CD4-positive, alpha-beta T cell (primary cell): ENCODE measurements at regions not wholly inside any gene's neighbourhood (a gene's known extent, or its start where the extent isn't known, plus 50 kb on each side); places are given as distances from the start of the nearest gene placed in this dataset.

Experiments
- ATAC-seq: fragments of 200-7000 bp; cut with Tn5 transposase; one replicate; pipeline ENCODE4 v1.10.0; 2022; ENCODE audit warnings: mild to moderate bottlenecking; ENCODE audit not compliant: poor library complexity
- CTCF ChIA-PET: fragments of 350-600 bp; sonication (Branson Sonifier 250); formaldehyde crosslinking; loops from one replicate; lab custom pipeline; 2021; ENCODE audit warnings: antibody characterized with exemption, inconsistent platforms; lab: Charles Lee
- POLR2A ChIA-PET: fragments of 350-600 bp; sonication (Branson Sonifier 250); formaldehyde crosslinking; loops from one replicate; lab custom pipeline; 2021; ENCODE audit warnings: antibody characterized with exemption, inconsistent platforms; lab: Charles Lee
- DNase-seq, 14 experiments: peaks; one replicate each; pipeline ENCODE4 v3.0.0-alpha.2; 2013 to 2020; ENCODE audit warnings: mixed read lengths in 2 of 14
- H3K27ac ChIP-seq, 2 donors: one replicate each; pipeline versions ENCODE4 v1.5.1 to v1.7.0; 2013; ENCODE audit warnings: low read length in 2 of 2, low read depth in 1 of 2, mild to moderate bottlenecking in 1 of 2
- H3K27me3 ChIP-seq, 2 experiments: 1 replicate in 1 of 2; 2 replicates in 1 of 2; pipeline versions ENCODE4 v1.6.1 to v1.7.0; 2013; ENCODE audit warnings: low read length in 2 of 2, control low read depth in 1 of 2, mild to moderate bottlenecking in 1 of 2, moderate library complexity in 1 of 2; ENCODE audit not compliant: insufficient read depth in 2 of 2, control insufficient read depth in 1 of 2
- H3K36me3 ChIP-seq: one replicate; pipeline ENCODE4 v1.6.1; 2013; ENCODE audit warnings: low read length, control low read depth; ENCODE audit not compliant: insufficient read depth
- H3K4me1 ChIP-seq: one replicate; pipeline ENCODE4 v1.6.1; 2013; ENCODE audit warnings: low read length, control low read depth; ENCODE audit not compliant: insufficient read depth
- H3K4me3 ChIP-seq: one replicate; pipeline ENCODE4 v1.5.1; 2013; ENCODE audit warnings: mild to moderate bottlenecking, low read length, moderate library complexity
- H3K9me3 ChIP-seq, 2 experiments: 1 replicate in 1 of 2; 2 replicates in 1 of 2; pipeline versions ENCODE4 v1.6.1 to v1.7.0; 2013; ENCODE audit warnings: low read length in 2 of 2, mild to moderate bottlenecking in 2 of 2, control low read depth in 1 of 2, moderate library complexity in 1 of 2; ENCODE audit not compliant: control insufficient read depth in 1 of 2, insufficient read depth in 1 of 2
- H3K27ac Mint-ChIP-seq: one replicate; pipeline ENCODE4 v1.8.0; 2020; ENCODE audit warnings: mixed read lengths
- H3K27me3 Mint-ChIP-seq: one replicate; pipeline ENCODE4 v1.8.0; 2021; ENCODE audit warnings: mixed read lengths
- H3K36me3 Mint-ChIP-seq: one replicate; pipeline ENCODE4 v1.8.0; 2021; ENCODE audit warnings: low read depth, mixed read lengths
- H3K4me1 Mint-ChIP-seq: one replicate; pipeline ENCODE4 v1.8.0; 2021; ENCODE audit warnings: low read depth, mixed read lengths
- H3K4me3 Mint-ChIP-seq: one replicate; pipeline ENCODE4 v1.8.0; 2020; ENCODE audit warnings: mild to moderate bottlenecking, mixed read lengths
- H3K9me3 Mint-ChIP-seq: one replicate; pipeline ENCODE4 v1.8.0; 2020; ENCODE audit warnings: mixed read lengths
- intact Hi-C, 2 experiments: fragments of 100-400 bp; cut with DNase I in 1 of 2; cut with micrococcal nuclease in 1 of 2; formaldehyde crosslinking; loops; one replicate each; pipeline versions ENCODE4 v1.15.1 to v1.9.0; 2023 to 2025; cut with DNase I, micrococcal nuclease
- TF ChIP-seq, protein P1 (sequence below): fragments of 200-600 bp; IDR thresholded peaks from one replicate; pipeline ENCODE4 v1.8.0; 2022; ENCODE audit warnings: antibody characterized with exemption, mild to moderate bottlenecking

DNA sequence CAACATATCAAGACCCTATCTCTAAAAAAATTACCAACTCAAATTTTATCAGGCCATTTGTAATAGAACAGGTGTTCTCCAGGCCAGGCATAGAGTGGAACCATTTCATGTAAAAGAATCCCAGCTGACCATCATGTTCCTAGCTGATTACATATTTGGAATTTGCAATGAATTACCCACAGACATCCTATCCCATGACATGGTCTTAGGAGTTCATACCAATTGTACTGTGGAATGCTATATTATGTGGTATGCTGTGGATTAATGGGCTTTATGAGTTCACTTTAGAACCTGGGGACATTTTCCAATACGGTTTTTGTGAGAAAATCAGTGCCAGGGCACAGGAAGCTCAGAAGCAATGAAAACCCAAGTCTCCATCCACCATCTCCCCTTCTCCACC is 110.3 kb downstream of the ZNF281 start:
- TF ChIP-seq, protein P1, sequence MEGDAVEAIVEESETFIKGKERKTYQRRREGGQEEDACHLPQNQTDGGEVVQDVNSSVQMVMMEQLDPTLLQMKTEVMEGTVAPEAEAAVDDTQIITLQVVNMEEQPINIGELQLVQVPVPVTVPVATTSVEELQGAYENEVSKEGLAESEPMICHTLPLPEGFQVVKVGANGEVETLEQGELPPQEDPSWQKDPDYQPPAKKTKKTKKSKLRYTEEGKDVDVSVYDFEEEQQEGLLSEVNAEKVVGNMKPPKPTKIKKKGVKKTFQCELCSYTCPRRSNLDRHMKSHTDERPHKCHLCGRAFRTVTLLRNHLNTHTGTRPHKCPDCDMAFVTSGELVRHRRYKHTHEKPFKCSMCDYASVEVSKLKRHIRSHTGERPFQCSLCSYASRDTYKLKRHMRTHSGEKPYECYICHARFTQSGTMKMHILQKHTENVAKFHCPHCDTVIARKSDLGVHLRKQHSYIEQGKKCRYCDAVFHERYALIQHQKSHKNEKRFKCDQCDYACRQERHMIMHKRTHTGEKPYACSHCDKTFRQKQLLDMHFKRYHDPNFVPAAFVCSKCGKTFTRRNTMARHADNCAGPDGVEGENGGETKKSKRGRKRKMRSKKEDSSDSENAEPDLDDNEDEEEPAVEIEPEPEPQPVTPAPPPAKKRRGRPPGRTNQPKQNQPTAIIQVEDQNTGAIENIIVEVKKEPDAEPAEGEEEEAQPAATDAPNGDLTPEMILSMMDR = no peak
- ChIA-PET POLR2A (no interaction called here), CTCF (no interaction called here)
- peak overlapping the region; percentile 39 for H3K4me3 Mint-ChIP-seq
- no peaks in the 10 kb centered on the region for H3K36me3 ChIP-seq
- peaks cover 8% of the 10 kb centered on the region for H3K36me3 Mint-ChIP-seq
- no peaks in the 10 kb centered on the region for H3K27me3 Mint-ChIP-seq
- DNase-seq = no peak
- H3K9me3 Mint-ChIP-seq = no peaks in the 10 kb centered on the region
- no peak for ATAC-seq
- intact Hi-C loops = no loop called here
- no peaks in the 10 kb centered on the region for H3K27me3 ChIP-seq
- no peaks in the 10 kb centered on the region for H3K9me3 ChIP-seq
- H3K27ac Mint-ChIP-seq = no peak overlapping the region
- H3K27ac ChIP-seq = no peak overlapping the region
- H3K4me1 ChIP-seq = peaks cover 15% of the 10 kb centered on the region
- H3K4me3 ChIP-seq = no peak overlapping the region
- H3K4me1 Mint-ChIP-seq = peaks cover 23% of the 10 kb centered on the region

DNA sequence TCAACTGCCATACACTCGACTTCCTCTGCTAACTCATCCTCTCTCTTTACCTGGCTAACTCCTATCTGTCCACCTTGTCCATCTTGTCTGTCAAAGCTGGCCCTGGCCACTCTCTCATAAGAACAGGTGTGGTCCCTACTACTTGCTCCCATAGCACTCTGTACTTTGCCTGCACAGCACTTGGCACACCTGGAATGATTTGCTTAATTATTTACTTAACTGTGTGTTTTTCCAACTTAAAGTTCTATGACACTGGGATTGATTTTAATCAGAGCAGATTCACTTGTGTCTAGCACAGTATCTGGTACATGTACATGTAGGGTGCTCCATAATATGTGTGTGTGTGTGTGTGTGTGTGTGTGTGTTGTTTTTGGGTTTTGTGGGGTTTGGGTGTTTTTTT is 111.6 kb downstream of the ZNF281 start:
- Mint-ChIP-seq H3K9me3 (no peaks in the 10 kb centered on the region), H3K27me3 (no peaks in the 10 kb centered on the region), H3K36me3 (peaks cover 8% of the 10 kb centered on the region), H3K4me1 (peaks cover 19% of the 10 kb centered on the region), H3K4me3 (no peak overlapping the region), H3K27ac (no peak overlapping the region)
- TF ChIP-seq, protein P1 = no peak
- ChIA-PET POLR2A (no interaction called here), CTCF (interaction anchor here (0.7 kb wide), 1 partner anchor 16 kb away, joined by 6 read pairs; no protein-coding TSS in a partner anchor)
- ATAC-seq (no peak), DNase-seq (no peak)
- H3K4me1 ChIP-seq = peaks cover 15% of the 10 kb centered on the region
- no peaks in the 10 kb centered on the region for H3K9me3 ChIP-seq
- no peak overlapping the region for H3K4me3 ChIP-seq
- no peak overlapping the region for H3K27ac ChIP-seq
- H3K36me3 ChIP-seq = no peaks in the 10 kb centered on the region
- intact Hi-C loops = no loop called here
- no peaks in the 10 kb centered on the region for H3K27me3 ChIP-seq

- ATAC-seq (no peak), DNase-seq (no peak)
- POLR2A ChIA-PET = interaction anchor here (1.1 kb wide), 1 partner anchor 23 kb away, joined by 3 read pairs; no protein-coding TSS in a partner anchor
- CTCF ChIA-PET = interaction anchor here (1.1 kb wide), 1 partner anchor 16 kb away, joined by 3 read pairs; no protein-coding TSS in a partner anchor
- intact Hi-C loops = no loop called here
- Histone ChIP-seq H3K27me3 (no peaks in the 10 kb centered on the region), H3K36me3 (no peaks in the 10 kb centered on the region), H3K4me3 (no peak overlapping the region), H3K4me1 (peaks cover under 1% of the 10 kb centered on the region), H3K27ac (no peak overlapping the region), H3K9me3 (no peaks in the 10 kb centered on the region)
- TF ChIP-seq, protein P1 = no peak
- no peaks in the 10 kb centered on the region for H3K27me3 Mint-ChIP-seq
- H3K4me1 Mint-ChIP-seq = no peaks in the 10 kb centered on the region
- no peaks in the 10 kb centered on the region for H3K36me3 Mint-ChIP-seq
- H3K9me3 Mint-ChIP-seq = no peaks in the 10 kb centered on the region
- H3K4me3 Mint-ChIP-seq = no peak overlapping the region
- no peak overlapping the region for H3K27ac Mint-ChIP-seq
Measured at GRCh38 chr1:200296091-200296661, 113.7 kb downstream of the ZNF281 start.
